Eye (tissue), 1 donor: ENCODE measurements at regions not wholly inside any gene's neighbourhood (a gene's known extent, or its start where the extent isn't known, plus 50 kb on each side); places are given as distances from the start of the nearest gene placed in this dataset.

Source experiments
- DNase-seq: peaks from one replicate; pipeline ENCODE4 v3.0.0-alpha.2; 2015

GRCh38 chr16:50469121-50469743 is 79.0 kb upstream of the NKD1 start:
- no peak for DNase-seq

- no peak for DNase-seq
These were observed 79.5 kb upstream of the NKD1 start for GRCh38 chr16:50468749-50469078.

- DNase-seq = peak; percentile 72
These were observed 80.0 kb upstream of the NKD1 start for GRCh38 chr16:50467943-50468748.

GRCh38 chr16:50467559-50467942 is 80.6 kb upstream of the NKD1 start:
- DNase-seq = no peak

- DNase-seq = no peak
These were observed 82.0 kb upstream of the NKD1 start for GRCh38 chr16:50466170-50466569.

GRCh38 chr16:50464325-50465290 is 83.6 kb upstream of the NKD1 start:
- no peak for DNase-seq

- no peak for DNase-seq
These were observed 84.4 kb upstream of the NKD1 start for GRCh38 chr16:50463581-50464324.

- DNase-seq = peak; percentile 37
These were observed 85.2 kb upstream of the NKD1 start for GRCh38 chr16:50462793-50463507.

GRCh38 chr16:50461400-50461760 is 86.8 kb upstream of the NKD1 start:
- DNase-seq = no peak

GRCh38 chr16:50460538-50461399 is 87.4 kb upstream of the NKD1 start:
- DNase-seq = no peak

GRCh38 chr16:50459496-50460080 is 88.6 kb upstream of the NKD1 start:
- no peak for DNase-seq

- DNase-seq = no peak
These were observed 89.3 kb upstream of the NKD1 start for GRCh38 chr16:50458667-50459495.

GRCh38 chr16:50457979-50458491 is 89.2 kb upstream of the BRD7 start:
- DNase-seq = no peak

- no peak for DNase-seq
These were observed 88.6 kb upstream of the BRD7 start for GRCh38 chr16:50457423-50457822.

- DNase-seq = no peak
These were observed 86.6 kb upstream of the BRD7 start for GRCh38 chr16:50455288-50455845.

- DNase-seq = no peak
These were observed 84.7 kb upstream of the BRD7 start for GRCh38 chr16:50453446-50453845.

GRCh38 chr16:50451951-50452508 is 83.2 kb upstream of the BRD7 start:
- no peak for DNase-seq

GRCh38 chr16:50450957-50451356 is 82.2 kb upstream of the BRD7 start:
- DNase-seq = no peak

GRCh38 chr16:50449800-50450199 is 81.0 kb upstream of the BRD7 start:
- DNase-seq = peak; percentile 48
